Upper lobe of left lung (tissue), 6 donors: ENCODE measurements at regions not wholly inside any gene's neighbourhood (a gene's known extent, or its start where the extent isn't known, plus 50 kb on each side); places are given as distances from the start of the nearest gene placed in this dataset.

Source experiments
- ATAC-seq, 2 donors: fragments of 200-7000 bp; cut with Tn5 transposase; one replicate each; pipeline ENCODE4 v1.9.1; 2022; ENCODE audit warnings: mild to moderate bottlenecking in 2 of 2, moderate library complexity in 2 of 2; ENCODE audit not compliant: low FRiP score in 2 of 2
- DNase-seq, 2 donors: peaks; one replicate each; pipeline ENCODE4 v3.0.0-alpha.2; 2019 to 2020
- H3K27ac ChIP-seq, 4 donors: fragments of 200-600 bp; sonication (generic); one replicate each; pipeline ENCODE4 v1.5.1; 2016 to 2019
- H3K27me3 ChIP-seq, 4 donors: fragments of 200-600 bp; sonication (generic); one replicate each; pipeline ENCODE4 v1.5.1; 2017 to 2019
- H3K36me3 ChIP-seq, 4 donors: fragments of 200-600 bp; sonication (generic); one replicate each; pipeline ENCODE4 v1.5.1; 2016 to 2019
- H3K4me1 ChIP-seq, 4 donors: fragments of 200-600 bp; sonication (generic); one replicate each; pipeline ENCODE4 v1.5.1; 2018 to 2019
- H3K4me3 ChIP-seq, 4 donors: fragments of 200-600 bp; sonication (generic); one replicate each; pipeline ENCODE4 v1.5.1; 2017 to 2019; ENCODE audit warnings: mild to moderate bottlenecking in 2 of 4, moderate library complexity in 1 of 4
- H3K9me3 ChIP-seq, 4 donors: fragments of 200-600 bp; sonication (generic); one replicate each; pipeline ENCODE4 v1.5.1; 2018 to 2019
- EP300 ChIP-seq, 4 donors: sonication (generic); formaldehyde crosslinking; IDR thresholded peaks; one replicate each; pipeline ENCODE4 v1.5.1; 2017; ENCODE audit warnings: antibody characterized with exemption in 4 of 4, control low read depth in 2 of 4
- POLR2A ChIP-seq, 4 donors: fragments of 450-650 bp; IDR thresholded peaks; one replicate each; pipeline ENCODE4 v1.5.1; 2016 to 2017; ENCODE audit warnings: antibody characterized with exemption in 4 of 4, mild to moderate bottlenecking in 2 of 4
- POLR2AphosphoS5 ChIP-seq, 2 donors: sonication (generic); formaldehyde crosslinking; IDR thresholded peaks; one replicate each; pipeline ENCODE4 v1.5.1; 2017; ENCODE audit warnings: antibody characterized with exemption in 2 of 2
- WGBS, 2 donors: methylation state at CpG; one replicate each; pipeline ENCODE4 v1.1.5; 2017 to 2018; 5-methylcytosine and 5-hydroxymethylcytosine counted together
- TF ChIP-seq, protein P1 (sequence below), 6 experiments: fragments of 450-650 bp in 4 of 6; fragments of 200-600 bp in 2 of 6; sonication (generic) in 2 of 6; IDR thresholded peaks; one replicate each; pipeline ENCODE4 v1.5.1; 2016 to 2019; ENCODE audit warnings: antibody characterized with exemption in 6 of 6
- donor health status: DM: no; HTN: no; CAD: no; lungs with moderate emphysema.
- donor health status: DM: no; HTN: yes; CAD: no; lungs with severe emphysema.

DNA sequence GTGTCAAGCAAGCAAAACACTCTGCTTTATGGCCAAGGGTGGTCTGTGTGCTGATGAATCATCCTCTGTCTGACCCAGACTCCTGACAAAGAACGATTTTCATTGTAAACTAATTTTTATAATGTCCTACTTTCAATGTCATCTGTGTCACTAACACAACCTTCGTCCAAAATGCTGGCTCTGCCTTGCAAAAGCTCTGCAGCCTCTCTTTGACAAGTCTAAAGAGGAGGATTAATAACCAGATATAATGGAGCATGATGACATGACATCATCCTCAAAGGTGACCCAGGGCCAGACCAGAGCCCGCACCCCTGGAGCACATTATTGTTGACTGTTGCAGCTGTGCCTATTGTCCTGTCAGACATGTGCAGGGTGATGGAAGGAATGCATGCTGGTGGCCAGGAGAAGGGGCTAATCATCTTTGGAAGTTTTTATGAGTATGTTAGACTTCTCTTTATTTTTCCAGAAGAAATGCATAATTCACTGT, 589.4 kb downstream of the NR2F1-AS1 start:
- H3K9me3 ChIP-seq = peaks cover 0 to 8% (median 0%) of the 10 kb centered on the region in 4 donors
- H3K36me3 ChIP-seq = no peaks in the 10 kb centered on the region
- no peaks in the 10 kb centered on the region for H3K27me3 ChIP-seq
- TF ChIP-seq, protein P1, sequence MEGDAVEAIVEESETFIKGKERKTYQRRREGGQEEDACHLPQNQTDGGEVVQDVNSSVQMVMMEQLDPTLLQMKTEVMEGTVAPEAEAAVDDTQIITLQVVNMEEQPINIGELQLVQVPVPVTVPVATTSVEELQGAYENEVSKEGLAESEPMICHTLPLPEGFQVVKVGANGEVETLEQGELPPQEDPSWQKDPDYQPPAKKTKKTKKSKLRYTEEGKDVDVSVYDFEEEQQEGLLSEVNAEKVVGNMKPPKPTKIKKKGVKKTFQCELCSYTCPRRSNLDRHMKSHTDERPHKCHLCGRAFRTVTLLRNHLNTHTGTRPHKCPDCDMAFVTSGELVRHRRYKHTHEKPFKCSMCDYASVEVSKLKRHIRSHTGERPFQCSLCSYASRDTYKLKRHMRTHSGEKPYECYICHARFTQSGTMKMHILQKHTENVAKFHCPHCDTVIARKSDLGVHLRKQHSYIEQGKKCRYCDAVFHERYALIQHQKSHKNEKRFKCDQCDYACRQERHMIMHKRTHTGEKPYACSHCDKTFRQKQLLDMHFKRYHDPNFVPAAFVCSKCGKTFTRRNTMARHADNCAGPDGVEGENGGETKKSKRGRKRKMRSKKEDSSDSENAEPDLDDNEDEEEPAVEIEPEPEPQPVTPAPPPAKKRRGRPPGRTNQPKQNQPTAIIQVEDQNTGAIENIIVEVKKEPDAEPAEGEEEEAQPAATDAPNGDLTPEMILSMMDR (IDR thresholded peaks at IDR 0.05) = no peak
- TF ChIP-seq EP300 (IDR thresholded peaks at IDR 0.05) (no peak), POLR2A (IDR thresholded peaks at IDR 0.05) (no peak), POLR2AphosphoS5 (IDR thresholded peaks at IDR 0.05) (no peak)
- no peaks in the 10 kb centered on the region for H3K4me1 ChIP-seq
- DNase-seq = no peak
- no peak overlapping the region for H3K4me3 ChIP-seq
- ATAC-seq = no peak
- WGBS, 2 donors = 44% methylated on average over 3 of the region's 3 CpGs
- H3K27ac ChIP-seq = no peak overlapping the region

DNA sequence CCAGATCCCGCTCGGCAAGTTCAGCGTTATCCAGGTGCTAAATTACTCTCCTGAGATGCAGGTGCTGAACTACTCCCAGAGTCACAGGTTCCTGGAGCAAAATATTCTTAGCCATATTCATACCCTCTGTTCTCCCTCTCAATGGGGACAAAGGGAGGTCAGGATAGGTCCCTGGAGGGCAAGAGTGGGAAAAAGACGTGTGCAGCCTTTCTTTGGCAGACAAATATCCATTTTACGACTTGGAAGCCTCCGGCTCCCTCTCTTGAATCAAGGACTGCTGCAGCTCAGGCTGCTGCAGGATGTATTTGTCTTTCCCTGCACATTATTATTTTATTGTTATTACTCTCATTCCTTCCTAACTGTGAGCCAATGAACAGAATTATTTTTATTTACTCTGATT, 590.2 kb downstream of the NR2F1-AS1 start:
- Histone ChIP-seq H3K27ac (no peak overlapping the region), H3K27me3 (no peaks in the 10 kb centered on the region), H3K4me1 (no peaks in the 10 kb centered on the region), H3K36me3 (no peaks in the 10 kb centered on the region), H3K4me3 (no peak overlapping the region), H3K9me3 (peaks cover 0 to 8% (median 0%) of the 10 kb centered on the region in 4 donors)
- 73 to 79% methylated on average over 6 of the region's 6 CpGs for WGBS, 2 donors
- no peak for TF ChIP-seq POLR2AphosphoS5 (IDR thresholded peaks at IDR 0.05)
- TF ChIP-seq, protein P1 (IDR thresholded peaks at IDR 0.05) = no peak
- no peak for TF ChIP-seq POLR2A (IDR thresholded peaks at IDR 0.05)
- TF ChIP-seq EP300 (IDR thresholded peaks at IDR 0.05) = no peak
- ATAC-seq (no peak), DNase-seq (no peak)

DNA sequence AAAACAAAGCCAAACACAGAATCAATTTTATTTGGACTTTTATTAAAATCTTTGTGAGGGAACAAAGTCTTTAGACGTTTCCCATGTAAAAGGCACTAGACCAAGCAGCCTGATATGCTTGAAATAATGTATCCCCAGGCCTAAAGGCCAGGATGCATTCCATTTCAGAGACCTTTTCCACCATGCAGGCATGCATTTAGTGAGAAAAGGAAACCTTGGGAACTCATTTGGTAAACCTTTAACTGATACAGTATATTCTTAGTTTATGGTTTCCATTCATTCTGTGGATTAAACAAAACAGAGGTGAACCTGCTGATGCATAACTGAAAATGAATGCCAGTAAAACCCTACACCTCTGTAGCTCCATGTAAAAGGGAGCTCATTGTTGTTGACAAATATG, 600.0 kb downstream of the NR2F1-AS1 start:
- H3K4me3 ChIP-seq = no peak overlapping the region
- TF ChIP-seq, protein P1 (IDR thresholded peaks at IDR 0.05) = no peak
- TF ChIP-seq POLR2AphosphoS5 (IDR thresholded peaks at IDR 0.05) (no peak), EP300 (IDR thresholded peaks at IDR 0.05) (no peak), POLR2A (IDR thresholded peaks at IDR 0.05) (no peak)
- H3K4me1 ChIP-seq = no peaks in the 10 kb centered on the region
- H3K27ac ChIP-seq = no peak overlapping the region
- ATAC-seq = no peak
- no peaks in the 10 kb centered on the region for H3K9me3 ChIP-seq
- H3K27me3 ChIP-seq = no peaks in the 10 kb centered on the region
- WGBS, 2 donors = 62 to 63% methylated on average over 1 of the region's 1 CpG
- H3K36me3 ChIP-seq = no peaks in the 10 kb centered on the region
- no peak for DNase-seq

GRCh38 chr5:92980491-92980890, 600.5 kb downstream of the NR2F1-AS1 start:
- WGBS, 2 donors = 83 to 93% methylated on average over 3 of the region's 3 CpGs
- Histone ChIP-seq H3K4me3 (no peak overlapping the region), H3K4me1 (no peaks in the 10 kb centered on the region), H3K9me3 (no peaks in the 10 kb centered on the region), H3K36me3 (no peaks in the 10 kb centered on the region), H3K27me3 (no peaks in the 10 kb centered on the region), H3K27ac (no peak overlapping the region)
- TF ChIP-seq EP300 (IDR thresholded peaks at IDR 0.05) (no peak), POLR2AphosphoS5 (IDR thresholded peaks at IDR 0.05) (no peak), POLR2A (IDR thresholded peaks at IDR 0.05) (no peak)
- TF ChIP-seq, protein P1 (IDR thresholded peaks at IDR 0.05) = no peak
- ATAC-seq (no peak), DNase-seq (no peak)

DNA sequence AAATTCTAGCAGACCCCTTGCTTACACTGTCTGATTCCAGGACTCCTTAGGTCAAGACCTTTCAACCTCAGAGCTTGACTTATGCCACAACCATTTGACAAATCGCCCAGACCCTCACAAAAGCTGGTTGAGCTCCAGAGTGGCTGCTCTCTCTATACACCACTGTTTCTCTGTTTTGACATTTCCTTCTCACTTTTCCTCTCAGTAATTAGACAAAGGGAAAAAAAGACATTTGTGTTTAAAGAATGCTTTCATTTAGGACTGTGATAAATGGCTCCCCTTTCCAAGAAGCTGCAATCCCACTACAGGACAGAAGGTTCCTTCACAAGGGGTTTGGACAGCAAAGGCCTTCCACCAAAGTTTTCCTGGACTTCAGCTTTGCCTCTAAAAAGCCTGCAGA, 601.3 kb downstream of the NR2F1-AS1 start:
- no peak overlapping the region for H3K27ac ChIP-seq

More for the DNA sequence above, 601.3 kb downstream of the NR2F1-AS1 start:
- Histone ChIP-seq H3K36me3 (no peaks in the 10 kb centered on the region), H3K4me1 (no peaks in the 10 kb centered on the region), H3K4me3 (no peak overlapping the region), H3K9me3 (no peaks in the 10 kb centered on the region), H3K27me3 (no peaks in the 10 kb centered on the region)
- 58 to 61% methylated on average over 1 of the region's 1 CpG for WGBS, 2 donors
- ATAC-seq (no peak), DNase-seq (no peak)
- TF ChIP-seq EP300 (IDR thresholded peaks at IDR 0.05) (no peak), POLR2AphosphoS5 (IDR thresholded peaks at IDR 0.05) (no peak), POLR2A (IDR thresholded peaks at IDR 0.05) (no peak)
- TF ChIP-seq, protein P1 (IDR thresholded peaks at IDR 0.05) = no peak
